ENCODE measurements at regions not wholly inside any gene's neighbourhood (a gene's known extent, or its start where the extent isn't known, plus 50 kb on each side); places are given as distances from the start of the nearest gene placed in this dataset.
A peak's percentile ranks its signal among the peaks of the same experiment; 100 is the strongest.

GRCh38 chr12:47419497-47419896 lies 286.3 kb downstream of the RPAP3 start:
- no peaks in the 10 kb centered on the region for H3K9me3 ChIP-seq
- H3K4me1 ChIP-seq, result peaks cover 0 to 4% of the 10 kb centered on the region in 2 donors
- no peak for TF ChIP-seq CTCF (IDR thresholded peaks at IDR 0.05)
- H3K36me3 ChIP-seq, result no peaks in the 10 kb centered on the region
- H3K27ac ChIP-seq, result no peak overlapping the region
- intact Hi-C loops (cut with DNase I), result no loop called here
- H3K4me3 ChIP-seq, result no peak overlapping the region
- no peaks in the 10 kb centered on the region for H3K27me3 ChIP-seq
- DNase-seq (ENCODE audit: low spot score in 2 of 2), result no peak

GRCh38 chr12:47417955-47418354 lies 287.9 kb downstream of the RPAP3 start:
- no peak for DNase-seq (ENCODE audit: low spot score in 2 of 2)
- no peaks in the 10 kb centered on the region for H3K27me3 ChIP-seq
- intact Hi-C loops (cut with DNase I), result no loop called here
- H3K4me1 ChIP-seq, result peaks cover 0 to 9% of the 10 kb centered on the region in 2 donors
- H3K4me3 ChIP-seq, result no peak overlapping the region
- TF ChIP-seq CTCF (IDR thresholded peaks at IDR 0.05), result no peak
- no peaks in the 10 kb centered on the region for H3K9me3 ChIP-seq
- H3K36me3 ChIP-seq, result no peaks in the 10 kb centered on the region
- no peak overlapping the region for H3K27ac ChIP-seq

- Histone ChIP-seq H3K9me3 (no peaks in the 10 kb centered on the region), H3K4me3 (no peak overlapping the region), H3K27me3 (no peaks in the 10 kb centered on the region), H3K27ac (no peak overlapping the region), H3K4me1 (peaks cover 0 to 5% of the 10 kb centered on the region in 2 donors), H3K36me3 (no peaks in the 10 kb centered on the region)
- TF ChIP-seq CTCF (IDR thresholded peaks at IDR 0.05), result no peak
- intact Hi-C loops (cut with DNase I), result no loop called here
- no peak for DNase-seq (ENCODE audit: low spot score in 2 of 2)
Observed at GRCh38 chr12:47417121-47417520, 288.7 kb downstream of the RPAP3 start.

- DNase-seq (ENCODE audit: low spot score in 2 of 2), result no peak
- Histone ChIP-seq H3K36me3 (no peaks in the 10 kb centered on the region), H3K27me3 (no peaks in the 10 kb centered on the region), H3K4me1 (peaks cover 0 to 5% of the 10 kb centered on the region in 2 donors), H3K4me3 (no peak overlapping the region), H3K9me3 (no peaks in the 10 kb centered on the region), H3K27ac (no peak overlapping the region)
- no peak for TF ChIP-seq CTCF (IDR thresholded peaks at IDR 0.05)
- intact Hi-C loops (cut with DNase I), result no loop called here
Observed at GRCh38 chr12:47415054-47415453, 290.8 kb downstream of the RPAP3 start.

- peaks cover 0 to 5% of the 10 kb centered on the region in 2 donors for H3K4me1 ChIP-seq
- H3K27ac ChIP-seq, result peak overlapping the region; percentile 54 to 55
- no peak for TF ChIP-seq CTCF (IDR thresholded peaks at IDR 0.05)
- no peaks in the 10 kb centered on the region for H3K9me3 ChIP-seq
- DNase-seq (ENCODE audit: low spot score in 2 of 2), result no peak
- no peak overlapping the region for H3K4me3 ChIP-seq
- intact Hi-C loops (cut with DNase I), result no loop called here
- H3K36me3 ChIP-seq, result no peaks in the 10 kb centered on the region
- H3K27me3 ChIP-seq, result no peaks in the 10 kb centered on the region
Observed at GRCh38 chr12:47414511-47414910, 291.3 kb downstream of the RPAP3 start.

GRCh38 chr12:47413806-47414205 lies 292.0 kb downstream of the RPAP3 start:
- Histone ChIP-seq H3K27ac (peak overlapping the region; percentile 54 to 55), H3K9me3 (no peaks in the 10 kb centered on the region), H3K27me3 (no peaks in the 10 kb centered on the region), H3K36me3 (no peaks in the 10 kb centered on the region), H3K4me1 (peaks cover 0 to 5% of the 10 kb centered on the region in 2 donors), H3K4me3 (no peak overlapping the region)
- no peak for TF ChIP-seq CTCF (IDR thresholded peaks at IDR 0.05)
- intact Hi-C loops (cut with DNase I), result no loop called here
- no peak for DNase-seq (ENCODE audit: low spot score in 2 of 2)

All from ascending aorta (tissue), 2 donors.